ENCODE measurements at regions not wholly inside any gene's neighbourhood (a gene's known extent, or its start where the extent isn't known, plus 50 kb on each side); places are given as distances from the start of the nearest gene placed in this dataset.

DNA sequence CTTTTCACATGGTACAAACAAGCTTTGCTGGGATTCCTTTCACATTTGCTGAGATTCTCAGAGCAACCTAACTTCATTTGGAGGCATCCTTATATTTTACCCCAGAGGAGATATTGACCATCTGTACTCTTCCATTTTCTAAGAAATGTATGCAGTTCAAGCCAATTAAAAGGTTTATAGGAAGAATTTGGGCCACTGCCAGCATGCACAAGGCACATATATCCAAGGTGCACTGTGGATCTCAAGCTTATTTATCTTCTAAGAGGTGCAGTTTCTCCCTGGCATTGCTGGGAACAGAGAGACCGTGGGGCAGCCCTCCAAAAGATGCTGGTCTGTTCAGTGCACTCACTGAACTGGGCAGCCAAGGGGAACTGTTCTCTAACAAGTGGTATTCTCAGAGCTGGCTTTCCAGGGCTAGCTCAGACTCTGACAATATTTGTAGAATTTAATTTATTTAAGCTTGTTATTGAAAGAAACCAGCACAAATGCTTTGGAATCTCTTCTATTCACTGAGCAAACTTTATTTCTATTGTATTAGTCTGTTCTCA lies 213.3 kb downstream of the TENT4A start:
- no peak for DNase-seq

DNA sequence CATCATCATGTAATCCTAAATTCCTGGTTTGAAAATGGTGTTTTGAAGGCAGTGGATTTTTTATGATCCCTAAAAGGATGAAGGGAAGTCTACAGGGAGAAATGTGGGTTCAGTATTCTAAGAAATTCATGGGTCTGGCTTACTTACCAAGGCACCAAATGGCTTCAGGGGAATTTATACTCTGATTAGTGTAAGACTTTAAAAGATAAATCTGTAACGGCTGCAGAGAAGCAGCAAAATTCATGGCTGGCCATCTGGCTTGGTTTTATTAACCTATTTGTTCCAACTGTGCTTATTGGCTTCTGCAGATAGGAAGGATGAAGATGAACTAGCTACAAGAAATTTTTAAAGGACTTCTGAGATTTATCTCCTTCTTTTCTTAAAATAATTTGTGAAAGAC lies 222.8 kb downstream of the TENT4A start:
- no peak for DNase-seq

GRCh38 chr5:6937677-6938076 lies 224.4 kb downstream of the TENT4A start:
- no peak for DNase-seq

- no peak for DNase-seq
These were observed 228.4 kb downstream of the TENT4A start for GRCh38 chr5:6941631-6942030.

GRCh38 chr5:6943197-6944112 lies 230.2 kb downstream of the TENT4A start:
- no peak for DNase-seq

GRCh38 chr5:6948562-6948961 lies 235.3 kb downstream of the TENT4A start:
- no peak for DNase-seq

GRCh38 chr5:6949230-6949629 lies 236.0 kb downstream of the TENT4A start:
- DNase-seq: no peak

GRCh38 chr5:6950250-6950649 lies 237.0 kb downstream of the TENT4A start:
- DNase-seq: no peak

- no peak for DNase-seq
These were observed 237.6 kb downstream of the TENT4A start for GRCh38 chr5:6950860-6951259.

GRCh38 chr5:6961123-6961522 lies 247.9 kb downstream of the TENT4A start:
- no peak for DNase-seq

DNA sequence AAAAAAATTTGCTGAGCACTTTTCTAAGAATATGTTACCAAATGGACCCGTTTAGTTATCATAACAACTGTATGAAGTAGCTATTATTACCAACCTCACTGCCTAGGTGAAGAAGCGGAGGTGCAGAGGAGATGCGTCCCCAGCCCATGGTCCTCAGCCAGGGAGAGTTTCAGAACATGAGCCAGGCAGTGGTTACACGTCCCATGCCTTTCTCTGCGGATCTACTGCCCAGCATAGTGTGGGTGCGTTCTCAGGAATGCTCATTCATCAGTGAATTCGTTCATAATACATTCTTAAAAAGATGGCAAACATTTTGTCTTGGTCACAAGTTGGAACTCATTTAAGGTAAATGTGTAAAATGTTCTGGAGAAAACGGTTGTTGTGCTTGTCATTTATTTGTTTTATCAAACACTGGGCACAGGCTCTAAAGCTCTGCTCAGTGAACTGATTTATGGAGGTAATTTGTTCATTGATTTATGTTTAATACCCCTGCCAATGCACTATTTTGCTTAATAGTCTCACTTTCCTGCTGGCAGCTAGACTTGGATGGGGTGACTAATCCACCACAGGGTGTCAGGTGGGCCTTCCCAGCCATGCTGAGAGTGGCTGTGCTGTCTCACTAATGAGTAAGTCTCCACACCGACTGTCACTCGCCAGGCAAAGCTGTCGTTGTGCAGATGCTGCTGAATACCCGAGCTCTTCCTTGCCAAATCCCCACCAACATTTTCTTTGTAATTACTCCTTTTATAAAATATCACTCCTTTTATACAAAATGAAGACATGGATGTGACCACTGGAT lies 248.8 kb downstream of the TENT4A start:
- no peak for DNase-seq

- no peak for DNase-seq
These were observed 263.7 kb downstream of the TENT4A start for GRCh38 chr5:6976971-6977370.

- DNase-seq: no peak
These were observed 265.8 kb downstream of the TENT4A start for GRCh38 chr5:6979061-6979460.

DNA sequence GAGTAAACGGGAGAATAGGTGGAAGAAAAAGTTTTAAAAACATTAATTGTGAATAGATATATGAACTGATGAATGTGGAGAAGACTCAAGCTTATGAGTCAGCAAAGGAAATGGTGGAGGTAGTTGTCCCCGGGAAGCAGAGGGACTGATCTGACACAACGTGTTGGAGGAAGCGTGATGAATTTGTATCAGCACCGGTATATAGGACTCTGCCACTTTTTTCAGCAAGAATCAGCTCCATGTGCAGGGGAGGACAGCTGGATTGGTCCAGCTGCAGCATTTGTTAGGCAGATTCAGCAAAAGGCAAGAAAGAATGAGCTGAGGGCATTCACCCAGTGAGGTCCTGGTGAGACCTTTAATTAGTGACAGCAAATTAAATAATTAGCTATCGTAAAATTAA lies 276.0 kb downstream of the TENT4A start:
- DNase-seq: no peak

GRCh38 chr5:6994097-6994496 lies 280.9 kb downstream of the TENT4A start:
- DNase-seq: no peak

- no peak for DNase-seq
These were observed 281.9 kb downstream of the TENT4A start for GRCh38 chr5:6995115-6995514.

- no peak for DNase-seq
These were observed 287.1 kb downstream of the TENT4A start for GRCh38 chr5:7000310-7000709.

DNA sequence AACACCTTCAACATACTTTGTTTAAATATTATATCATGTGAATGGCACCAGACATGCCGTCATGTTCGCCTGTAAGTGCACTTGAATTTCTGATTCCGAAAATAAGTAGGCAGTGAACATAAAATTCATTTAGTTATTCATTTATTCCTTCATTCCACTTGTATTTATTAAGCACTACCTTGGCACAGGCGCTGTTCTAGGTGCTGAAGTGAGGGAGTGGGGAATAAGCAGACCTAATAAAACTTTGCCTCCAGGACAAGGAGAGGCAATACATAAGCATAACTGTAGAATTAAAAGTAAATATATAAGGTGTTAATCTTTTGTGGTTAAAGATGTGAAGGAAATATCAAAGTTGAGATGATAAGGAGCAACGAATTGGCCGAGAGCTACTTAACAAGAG lies 297.4 kb downstream of the TENT4A start:
- DNase-seq: no peak

DNA sequence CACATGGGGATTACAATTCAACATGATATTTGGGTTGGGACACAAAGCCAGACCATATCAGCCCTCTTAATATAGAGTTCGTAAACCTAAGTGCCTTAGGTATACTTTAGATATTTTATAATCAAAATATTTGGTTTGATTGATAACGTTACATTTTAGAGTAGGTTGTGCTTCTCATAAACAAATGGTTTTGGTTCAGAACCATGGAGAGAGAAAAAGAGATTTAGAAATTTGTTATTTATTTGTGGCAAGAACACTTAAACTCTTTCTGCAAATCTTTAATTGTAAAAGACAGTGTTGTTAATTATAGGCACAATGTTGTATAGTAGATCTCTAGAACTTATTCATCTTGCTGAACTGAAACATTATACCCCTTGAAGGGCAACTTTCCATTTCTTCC lies 298.8 kb downstream of the TENT4A start:
- DNase-seq: no peak

DNA sequence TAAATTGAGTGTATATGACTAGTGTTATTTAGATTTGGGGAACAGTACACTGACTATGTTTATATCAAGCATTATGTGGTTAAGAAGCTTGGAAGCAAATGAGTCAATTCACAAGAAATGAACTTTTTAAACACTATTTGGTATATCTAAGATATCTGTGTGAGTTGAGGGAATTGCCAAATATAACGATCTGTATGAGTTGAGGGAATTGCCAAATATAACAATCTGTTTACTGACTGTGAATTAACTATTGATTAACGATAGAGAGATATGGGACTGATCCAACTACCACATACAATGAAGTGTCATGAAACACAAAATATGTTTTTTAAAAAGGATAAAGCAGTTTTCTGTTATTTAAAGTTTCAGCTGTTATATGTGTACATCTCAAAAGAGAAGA lies 301.4 kb downstream of the TENT4A start:
- no peak for DNase-seq

DNA sequence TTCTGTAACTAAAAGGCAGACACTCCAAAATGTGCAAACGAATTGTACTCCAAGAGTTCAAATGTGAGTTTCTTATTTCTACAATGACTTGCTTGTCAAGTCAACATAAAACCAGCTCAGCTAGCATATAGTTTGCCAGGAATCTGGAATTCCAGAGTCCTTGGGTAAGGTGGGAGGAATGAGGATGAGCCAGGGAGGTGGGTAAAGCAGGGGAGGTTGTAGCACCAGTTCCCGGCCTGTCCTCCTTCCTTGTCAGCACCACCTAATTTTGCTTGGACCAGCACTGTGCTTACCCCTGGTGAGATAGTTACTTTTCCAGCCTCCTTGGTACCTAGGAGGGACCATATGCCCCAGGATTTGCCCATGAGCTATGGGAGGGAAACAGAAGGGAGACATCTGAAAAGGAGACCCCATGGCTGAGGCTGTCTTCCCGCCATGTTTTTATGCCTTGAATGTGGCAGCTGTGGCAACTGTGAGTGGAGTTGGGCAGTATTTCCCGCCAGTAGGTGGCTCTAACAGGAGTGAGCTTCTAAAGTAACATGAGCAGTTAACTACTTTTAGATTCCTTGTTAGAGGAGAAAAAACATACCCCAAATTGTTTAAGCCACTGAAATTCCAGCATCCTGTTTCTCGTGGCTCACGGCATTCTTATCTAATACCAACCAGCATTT lies 302.5 kb downstream of the TENT4A start:
- no peak for DNase-seq

- no peak for DNase-seq
These were observed 303.9 kb downstream of the TENT4A start for GRCh38 chr5:7016999-7017747.

All from activated gamma-delta T cell (primary cell).